Subcutaneous abdominal adipose tissue (tissue), 5 donors: ENCODE measurements at regions not wholly inside any gene's neighbourhood (a gene's known extent, or its start where the extent isn't known, plus 50 kb on each side); places are given as distances from the start of the nearest gene placed in this dataset.

Experiments
- H3K27ac ChIP-seq: one replicate; pipeline ENCODE4 v1.7.0; 2013; ENCODE audit warnings: low read depth, mild to moderate bottlenecking, inconsistent platforms, low read length, moderate library complexity
- H3K27me3 ChIP-seq, 5 donors: one replicate each; pipeline ENCODE4 v1.7.0; 2013; ENCODE audit warnings: low read length in 5 of 5, inconsistent platforms in 1 of 5; ENCODE audit not compliant: control insufficient read depth in 5 of 5, insufficient read depth in 4 of 5
- H3K36me3 ChIP-seq, 5 donors: one replicate each; pipeline ENCODE4 v1.7.0; 2013; ENCODE audit warnings: low read length in 5 of 5; ENCODE audit not compliant: control insufficient read depth in 5 of 5, insufficient read depth in 5 of 5
- H3K4me1 ChIP-seq, 5 donors: one replicate each; pipeline ENCODE4 v1.7.0; 2013; ENCODE audit warnings: low read length in 5 of 5, mild to moderate bottlenecking in 3 of 5, moderate library complexity in 1 of 5; ENCODE audit not compliant: control insufficient read depth in 5 of 5, insufficient read depth in 5 of 5
- H3K4me3 ChIP-seq, 5 donors: one replicate each; pipeline ENCODE4 v1.7.0; 2013; ENCODE audit warnings: low read length in 5 of 5, low read depth in 1 of 5
- H3K9ac ChIP-seq, 5 donors: one replicate each; pipeline ENCODE4 v1.7.0; 2013; ENCODE audit warnings: low read length in 5 of 5, mild to moderate bottlenecking in 4 of 5, moderate library complexity in 3 of 5
- H3K9me3 ChIP-seq, 5 donors: one replicate each; pipeline ENCODE4 v1.7.0; 2013; ENCODE audit warnings: low read length in 5 of 5; ENCODE audit not compliant: control insufficient read depth in 5 of 5
- donor health status: healthy.
- donor health status: healthy.
- donor health status: healthy.
- donor health status: healthy.
- donor health status: healthy.

DNA sequence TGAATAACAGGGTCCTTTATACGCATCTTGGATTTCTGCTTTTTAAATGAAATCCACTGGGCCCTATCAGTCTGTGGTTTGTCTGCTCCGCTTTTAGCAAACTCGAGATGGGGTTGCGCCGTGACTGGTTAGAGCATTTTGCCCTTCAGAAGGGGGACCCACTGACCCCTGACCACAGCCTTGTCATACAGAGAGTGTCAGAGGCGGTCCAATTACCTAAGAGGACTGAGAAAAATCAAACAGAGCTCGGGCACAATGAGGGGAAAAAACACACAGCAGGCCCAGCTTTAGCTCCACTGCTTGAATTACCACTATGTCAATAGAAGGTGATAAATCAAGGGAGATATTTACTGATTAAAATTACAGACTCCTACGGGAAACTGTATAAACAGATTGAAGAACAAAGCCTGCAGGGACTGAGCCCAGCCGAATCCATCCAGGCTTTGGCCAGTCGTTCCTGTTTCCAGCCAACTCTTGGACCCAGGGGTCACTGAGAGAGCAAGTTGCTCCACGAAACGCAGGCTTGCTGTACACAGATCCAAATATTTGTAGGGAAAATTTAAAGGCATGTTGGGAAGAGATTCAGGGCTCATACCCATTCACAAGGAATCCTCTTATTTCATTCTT lies 131.9 kb upstream of the ZFHX3 start:
- Histone ChIP-seq H3K9ac (no peak overlapping the region), H3K27me3 (no peaks in the 10 kb centered on the region), H3K36me3 (no peaks in the 10 kb centered on the region), H3K9me3 (no peaks in the 10 kb centered on the region), H3K27ac (no peak overlapping the region), H3K4me3 (no peak overlapping the region), H3K4me1 (peaks cover 2 to 8% (median 6%) of the 10 kb centered on the region in 5 donors)

DNA sequence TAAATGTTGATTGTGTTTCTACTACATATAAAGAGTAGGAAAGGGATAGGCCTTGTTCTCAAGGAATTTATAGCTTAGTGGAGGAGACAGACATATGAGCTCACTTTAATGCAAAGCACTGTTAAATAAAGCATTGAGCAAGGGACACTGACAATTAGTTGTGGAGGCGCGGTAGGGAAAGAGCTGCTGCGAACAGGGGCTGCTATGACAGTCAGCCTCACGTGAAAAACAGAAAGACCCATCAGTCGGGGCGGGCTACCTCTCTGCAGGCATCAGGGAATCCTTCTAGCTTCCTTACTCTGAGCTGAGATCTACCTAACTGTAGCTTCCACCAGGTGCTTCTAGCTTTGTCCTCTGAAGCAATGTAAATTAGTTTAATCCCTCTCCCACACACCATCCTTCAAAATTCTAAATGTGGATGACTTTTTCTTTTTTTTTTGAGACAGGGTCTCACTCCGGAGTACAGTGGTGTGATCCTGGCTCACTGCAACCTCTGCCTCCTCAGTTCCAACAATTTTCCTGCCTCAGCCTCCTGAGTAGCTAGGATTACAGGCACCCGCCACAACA lies 129.9 kb upstream of the ZFHX3 start:
- no peak overlapping the region for H3K9ac ChIP-seq
- no peak overlapping the region for H3K27ac ChIP-seq
- peaks cover 2 to 12% (median 10%) of the 10 kb centered on the region in 5 donors for H3K4me1 ChIP-seq
- no peaks in the 10 kb centered on the region for H3K36me3 ChIP-seq
- H3K27me3 ChIP-seq: peaks cover 0 to 4% (median 0%) of the 10 kb centered on the region in 5 donors
- no peak overlapping the region for H3K4me3 ChIP-seq
- H3K9me3 ChIP-seq: no peaks in the 10 kb centered on the region

DNA sequence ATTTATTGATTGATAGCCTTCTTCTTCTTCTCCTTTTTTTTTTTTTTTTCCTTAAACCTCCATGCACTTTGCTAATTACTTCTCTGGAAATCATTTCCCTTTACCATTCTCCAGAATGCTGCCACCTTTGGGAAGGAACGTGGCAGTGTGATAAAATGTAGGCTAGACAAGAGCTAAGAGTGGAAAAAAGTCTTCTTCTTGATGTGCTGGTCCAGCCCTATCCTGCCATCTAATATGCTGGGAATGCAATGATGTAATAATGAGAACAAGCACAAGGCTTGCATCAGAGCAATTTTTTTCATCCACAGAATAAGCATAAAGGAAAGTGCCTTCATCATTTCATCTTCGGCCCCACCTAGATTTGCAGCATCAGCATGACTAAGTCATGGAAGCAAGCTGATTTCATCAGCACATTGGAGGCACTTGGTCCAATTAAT lies 128.7 kb upstream of the ZFHX3 start:
- Histone ChIP-seq H3K36me3 (no peaks in the 10 kb centered on the region), H3K9ac (no peak overlapping the region), H3K9me3 (no peaks in the 10 kb centered on the region), H3K4me3 (no peak overlapping the region), H3K27ac (no peak overlapping the region), H3K4me1 (peaks cover 7 to 24% (median 17%) of the 10 kb centered on the region in 5 donors), H3K27me3 (peaks cover 0 to 4% (median 0%) of the 10 kb centered on the region in 5 donors)

DNA sequence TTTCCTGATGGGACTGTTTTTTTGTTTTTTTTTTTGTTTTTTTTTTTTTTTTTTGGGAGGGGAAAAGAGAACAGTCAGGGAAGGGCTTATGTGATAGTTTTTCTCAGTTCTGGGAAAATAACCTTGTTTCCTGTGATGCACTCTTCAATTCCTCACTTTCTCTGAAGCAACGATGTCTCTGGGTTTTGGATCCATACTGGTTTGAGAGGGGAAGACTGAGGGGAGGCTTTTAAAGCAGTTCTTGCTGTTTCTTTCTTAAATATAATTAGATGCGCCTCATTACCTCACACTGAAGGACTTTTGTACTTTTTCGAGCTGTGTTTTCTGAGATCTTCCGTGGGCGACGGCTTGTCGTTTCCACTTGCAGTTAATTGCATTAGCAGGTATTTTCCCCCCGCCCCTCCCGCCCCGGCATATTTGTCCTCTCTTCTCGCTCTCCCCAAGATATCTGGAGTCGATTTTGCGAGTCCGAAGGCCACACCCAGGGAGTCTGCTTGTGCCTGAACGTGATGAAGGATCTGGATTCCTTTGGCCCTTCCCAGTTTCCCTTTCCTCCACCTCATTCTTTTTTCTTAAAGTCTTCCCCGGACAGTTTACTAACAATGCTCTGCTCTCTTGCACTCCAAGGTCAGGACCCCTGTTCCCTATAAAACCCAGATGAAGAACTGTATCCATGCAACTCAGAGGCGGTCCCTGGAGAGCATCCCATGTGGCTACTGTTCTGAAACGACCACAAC lies 125.2 kb upstream of the ZFHX3 start:
- peaks cover 0 to 7% (median 0%) of the 10 kb centered on the region in 5 donors for H3K27me3 ChIP-seq

DNA sequence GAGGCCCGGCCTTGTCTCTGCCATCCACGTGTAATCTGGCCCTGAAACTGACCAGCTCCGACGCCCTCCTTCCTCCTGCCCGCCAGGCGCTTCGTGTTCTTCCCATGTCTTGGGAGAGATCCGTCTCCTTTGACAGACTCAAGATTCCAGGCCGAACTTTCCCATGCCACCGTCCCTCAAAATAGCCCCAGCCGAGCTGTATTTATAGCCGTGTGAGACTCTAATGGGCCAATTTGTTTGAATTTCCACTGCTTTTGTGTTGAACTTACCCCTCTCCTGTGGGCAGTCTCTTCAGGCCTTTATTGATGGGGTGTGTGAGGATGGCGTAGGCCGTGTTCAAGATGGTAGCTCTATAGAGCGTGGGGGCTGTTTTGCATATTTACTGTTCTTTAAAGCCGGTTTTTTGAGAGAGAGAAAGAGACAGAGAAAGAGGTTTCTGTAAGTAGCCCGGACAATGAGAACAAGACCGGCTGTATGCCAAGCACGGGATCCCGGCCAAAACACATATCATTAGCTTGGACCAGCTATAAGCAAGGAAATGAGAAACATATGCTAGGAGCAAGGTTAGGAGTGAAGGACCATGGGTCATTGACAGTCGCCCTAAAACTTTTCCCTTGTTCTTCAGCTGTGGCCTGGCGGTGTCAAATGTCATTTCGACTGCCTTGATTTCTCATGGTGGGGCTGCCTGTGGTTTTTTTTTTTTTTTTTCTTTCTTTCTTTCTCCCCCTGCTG lies 124.5 kb upstream of the ZFHX3 start:
- Histone ChIP-seq H3K36me3 (no peaks in the 10 kb centered on the region), H3K4me1 (peaks cover 5 to 34% (median 21%) of the 10 kb centered on the region in 5 donors), H3K4me3 (peak overlapping the region in 1 of 5 donors; percentile 17), H3K27ac (peak overlapping the region; percentile 46), H3K9ac (no peak overlapping the region), H3K9me3 (no peaks in the 10 kb centered on the region), H3K27me3 (peaks cover 0 to 7% (median 0%) of the 10 kb centered on the region in 5 donors)

More for the DNA sequence above, 125.2 kb upstream of the ZFHX3 start:
- Histone ChIP-seq H3K9me3 (no peaks in the 10 kb centered on the region), H3K4me3 (peak overlapping the region in 2 of 5 donors; percentile 14 to 32), H3K9ac (no peak overlapping the region), H3K27ac (no peak overlapping the region), H3K36me3 (no peaks in the 10 kb centered on the region), H3K4me1 (peaks cover 5 to 34% (median 21%) of the 10 kb centered on the region in 5 donors)

DNA sequence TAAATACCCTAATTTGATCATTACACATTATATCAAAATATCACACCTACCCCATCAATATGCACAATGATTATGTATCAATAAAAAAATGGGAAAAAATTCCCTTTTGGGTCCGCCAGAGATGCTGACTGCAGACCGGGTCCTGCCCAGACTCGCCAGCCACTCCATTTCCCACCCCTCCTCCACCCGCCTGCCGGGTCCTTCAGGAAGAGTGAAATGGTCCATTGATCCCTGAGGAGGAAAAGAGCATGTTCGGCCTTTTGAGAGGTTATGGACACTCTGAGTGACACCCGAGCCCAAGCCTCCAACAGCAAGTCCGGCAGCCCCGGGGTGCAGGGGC lies 123.9 kb upstream of the ZFHX3 start:
- no peak overlapping the region for H3K4me3 ChIP-seq
- H3K9ac ChIP-seq: no peak overlapping the region
- peaks cover 5 to 39% (median 22%) of the 10 kb centered on the region in 5 donors for H3K4me1 ChIP-seq
- H3K27ac ChIP-seq: peak overlapping the region; percentile 46
- peaks cover 0 to 7% (median 0%) of the 10 kb centered on the region in 5 donors for H3K27me3 ChIP-seq
- no peaks in the 10 kb centered on the region for H3K9me3 ChIP-seq
- no peaks in the 10 kb centered on the region for H3K36me3 ChIP-seq

DNA sequence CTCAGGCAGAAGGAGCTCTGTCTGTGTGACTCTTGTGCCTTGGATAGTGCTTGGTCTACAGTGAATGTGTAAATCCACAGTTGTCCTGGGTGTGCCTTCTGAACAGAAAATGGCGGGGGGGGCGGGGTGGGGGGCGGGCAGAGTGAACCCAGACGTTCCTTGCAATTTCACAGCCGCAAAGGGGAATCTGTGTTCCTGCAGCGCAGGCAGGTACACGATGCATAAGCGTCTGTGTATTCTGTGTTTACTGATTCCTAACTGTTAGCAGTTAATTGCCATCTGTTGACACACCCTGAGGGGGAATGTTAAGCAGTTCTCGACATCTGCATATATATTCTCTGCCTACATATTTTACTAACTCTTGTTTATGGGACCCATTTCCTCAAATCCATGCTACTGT lies 123.5 kb upstream of the ZFHX3 start:
- Histone ChIP-seq H3K27me3 (peaks cover 0 to 7% (median 0%) of the 10 kb centered on the region in 5 donors), H3K27ac (no peak overlapping the region), H3K4me1 (peaks cover 5 to 42% (median 25%) of the 10 kb centered on the region in 5 donors), H3K4me3 (no peak overlapping the region), H3K9ac (no peak overlapping the region), H3K9me3 (no peaks in the 10 kb centered on the region), H3K36me3 (no peaks in the 10 kb centered on the region)

DNA sequence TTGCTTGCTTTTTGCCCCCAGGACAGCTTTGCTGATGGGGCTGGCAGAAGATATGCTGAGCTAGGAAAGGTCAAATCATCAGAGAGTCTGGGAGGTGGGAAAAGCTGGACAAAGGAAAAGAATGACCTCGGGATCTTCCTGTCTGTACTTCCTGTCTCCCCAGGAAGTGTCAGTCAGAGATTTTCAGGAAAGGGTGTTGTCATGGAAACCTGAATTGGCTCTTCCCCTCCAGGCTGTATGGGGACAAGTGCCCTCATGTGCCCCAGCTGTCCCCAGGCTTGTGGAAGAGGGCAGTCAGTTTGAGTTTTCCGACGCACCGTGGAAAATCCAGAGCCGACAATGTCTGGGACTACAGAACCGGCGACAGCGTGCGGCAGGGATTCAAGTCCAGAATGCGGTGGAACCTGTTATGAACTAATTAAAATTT lies 122.7 kb upstream of the ZFHX3 start:
- Histone ChIP-seq H3K4me3 (no peak overlapping the region), H3K27ac (no peak overlapping the region), H3K9ac (no peak overlapping the region), H3K36me3 (no peaks in the 10 kb centered on the region), H3K4me1 (peaks cover 5 to 45% (median 25%) of the 10 kb centered on the region in 5 donors), H3K27me3 (peaks cover 0 to 7% (median 0%) of the 10 kb centered on the region in 5 donors), H3K9me3 (no peaks in the 10 kb centered on the region)

DNA sequence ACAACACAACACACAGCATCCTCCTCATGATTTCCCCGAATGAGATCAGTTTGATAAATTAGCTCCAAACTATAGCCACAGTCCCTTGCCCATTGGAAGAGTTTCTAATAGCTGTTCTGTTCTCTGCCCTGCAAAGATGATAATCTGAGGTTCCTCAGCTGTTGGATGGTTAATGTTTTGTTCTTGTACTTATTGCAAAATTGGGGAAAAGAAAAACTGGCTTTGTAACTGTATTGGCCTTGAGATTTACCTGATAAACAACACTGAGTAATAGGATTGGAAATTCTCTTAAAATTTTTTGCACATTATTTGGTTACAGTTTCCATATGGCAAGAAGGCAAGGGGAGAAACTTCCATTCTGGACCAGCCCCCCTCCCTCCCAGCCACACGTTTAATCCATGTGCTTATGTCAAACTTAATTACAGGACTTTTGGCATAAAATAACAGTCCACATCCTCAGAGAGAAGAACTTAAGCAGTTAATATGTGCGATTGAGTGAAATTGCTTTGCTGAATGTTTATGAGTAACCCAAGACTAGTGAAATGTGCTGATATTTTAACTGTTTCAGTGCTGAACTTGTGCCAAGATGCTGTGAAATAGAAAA lies 119.1 kb upstream of the ZFHX3 start:
- H3K36me3 ChIP-seq: no peaks in the 10 kb centered on the region
- H3K9me3 ChIP-seq: no peaks in the 10 kb centered on the region
- no peak overlapping the region for H3K9ac ChIP-seq
- H3K4me3 ChIP-seq: peak overlapping the region; percentile 12 to 57 (median 32)
- H3K27ac ChIP-seq: no peak overlapping the region
- H3K4me1 ChIP-seq: peaks cover 0 to 28% (median 9%) of the 10 kb centered on the region in 5 donors
- H3K27me3 ChIP-seq: peaks cover 0 to 3% (median 0%) of the 10 kb centered on the region in 5 donors
